HG03378 (cell line): ENCODE measurements at regions not wholly inside any gene's neighbourhood (a gene's known extent, or its start where the extent isn't known, plus 50 kb on each side); places are given as distances from the start of the nearest gene placed in this dataset.
A peak's percentile ranks its signal among the peaks of the same experiment; 100 is the strongest.
"Not testable (repeated sequence)": the region's sequence is repeated elsewhere in the genome, so short reads cannot be mapped to it uniquely, and the experiment has no call there.

Source experiments
- ATAC-seq: cut with Tn5 transposase; IDR thresholded peaks from one replicate; pipeline ENCODE4 v1.9.1; 2021; ENCODE audit warnings: mild to moderate bottlenecking, moderate library complexity; ENCODE audit not compliant: unreplicated experiment

GRCh38 chr1:116185161-116185701 is 74.0 kb downstream of the MAB21L3 start:
- no peak for ATAC-seq

- no peak for ATAC-seq
These were observed 78.3 kb downstream of the MAB21L3 start for GRCh38 chr1:116189481-116189880.

- ATAC-seq = no peak
These were observed 80.1 kb downstream of the MAB21L3 start for GRCh38 chr1:116191294-116191693.

- no peak for ATAC-seq
These were observed 82.6 kb downstream of the MAB21L3 start for GRCh38 chr1:116193768-116194167.

GRCh38 chr1:116194568-116194967 is 83.4 kb downstream of the MAB21L3 start:
- no peak for ATAC-seq

- no peak for ATAC-seq
These were observed 84.1 kb downstream of the MAB21L3 start for GRCh38 chr1:116195077-116195868.

- not testable (repeated sequence) for ATAC-seq
These were observed 89.1 kb downstream of the MAB21L3 start for GRCh38 chr1:116200343-116200742.

GRCh38 chr1:116201911-116202310 is 90.7 kb downstream of the MAB21L3 start:
- no peak for ATAC-seq

- ATAC-seq = no peak
These were observed 92.1 kb downstream of the MAB21L3 start for GRCh38 chr1:116203181-116203723.

GRCh38 chr1:116203920-116204319 is 92.7 kb downstream of the MAB21L3 start:
- no peak for ATAC-seq

GRCh38 chr1:116205941-116206679 is 94.9 kb downstream of the MAB21L3 start:
- no peak for ATAC-seq

- no peak for ATAC-seq
These were observed 96.0 kb downstream of the MAB21L3 start for GRCh38 chr1:116207126-116207735.

GRCh38 chr1:116208136-116208535 is 96.9 kb downstream of the MAB21L3 start:
- ATAC-seq = no peak

GRCh38 chr1:116211294-116211693 is 100.1 kb downstream of the MAB21L3 start:
- no peak for ATAC-seq

GRCh38 chr1:116218922-116219321 is 107.7 kb downstream of the MAB21L3 start:
- ATAC-seq = no peak

GRCh38 chr1:116219651-116220434 is 108.6 kb downstream of the MAB21L3 start:
- no peak for ATAC-seq

GRCh38 chr1:116224111-116224510 is 112.9 kb downstream of the MAB21L3 start:
- ATAC-seq = no peak

- ATAC-seq = no peak
These were observed 113.4 kb downstream of the MAB21L3 start for GRCh38 chr1:116224561-116224960.

- ATAC-seq = peak; percentile 57
These were observed 114.8 kb downstream of the MAB21L3 start for GRCh38 chr1:116226017-116226416.

GRCh38 chr1:116228511-116228910 is 117.3 kb downstream of the MAB21L3 start:
- ATAC-seq = peak; percentile 44
